HepG2 (cell line): ENCODE measurements at regions not wholly inside any gene's neighbourhood (a gene's known extent, or its start where the extent isn't known, plus 50 kb on each side); places are given as distances from the start of the nearest gene placed in this dataset.

Source experiments
- ARID5B ChIP-seq: IDR thresholded peaks from 2 replicates; pipeline ENCODE4 v1.4.0; 2020; ENCODE audit warnings: mild to moderate bottlenecking, missing genetic modification reagents
- FOSL1 ChIP-seq: sonication (generic); formaldehyde crosslinking; IDR thresholded peaks from 2 replicates; pipeline ENCODE4 v1.9.0; 2021; ENCODE audit warnings: missing genetic modification reagents, borderline replicate concordance
- MXD4 ChIP-seq: IDR thresholded peaks from 2 replicates; pipeline ENCODE4 v1.6.1; 2016; ENCODE audit warnings: mild to moderate bottlenecking, missing biosample characterization, missing genetic modification reagents
- PAXIP1 ChIP-seq: sonication (generic); formaldehyde crosslinking; conservative IDR thresholded peaks from 2 replicates; pipeline ENCODE4 v1.4.0; 2020; ENCODE audit warnings: mild to moderate bottlenecking, missing genetic modification reagents, moderate library complexity
- RFX1 ChIP-seq: fragments of 450-650 bp; IDR thresholded peaks from 2 replicates; pipeline ENCODE4 v1.6.1; 2017
- RFX5 ChIP-seq: IDR thresholded peaks from 2 replicates; pipeline ENCODE4 v1.6.1; 2011; ENCODE audit warnings: low read depth, low read length, improper control_type of control experiment
- SALL1 ChIP-seq: sonication (generic); formaldehyde crosslinking; IDR thresholded peaks from 2 replicates; pipeline ENCODE4 v1.8.0; 2022; ENCODE audit warnings: mild to moderate bottlenecking, missing genetic modification reagents
- SP5 ChIP-seq: IDR thresholded peaks from 2 replicates; pipeline ENCODE4 v1.6.1; 2016; ENCODE audit warnings: low read depth, borderline replicate concordance
- STAG1 ChIP-seq: sonication (generic); formaldehyde crosslinking; IDR thresholded peaks from 2 replicates; pipeline ENCODE4 v1.4.0; 2020; ENCODE audit warnings: missing genetic modification reagents
- ZMYM4 ChIP-seq: sonication (generic); formaldehyde crosslinking; IDR thresholded peaks from 2 replicates; pipeline ENCODE4 v1.8.1; 2023; ENCODE audit warnings: mild to moderate bottlenecking, missing genetic modification reagents
- ZSCAN20 ChIP-seq: sonication (generic); formaldehyde crosslinking; IDR thresholded peaks from 2 replicates; pipeline ENCODE4 v1.4.0; 2020; ENCODE audit warnings: missing genetic modification reagents, mild to moderate bottlenecking, borderline replicate concordance
- TF ChIP-seq, protein P1 (sequence below): sonication (generic); formaldehyde crosslinking; IDR thresholded peaks from 2 replicates; pipeline ENCODE4 v1.5.1; 2020; ENCODE audit warnings: mild to moderate bottlenecking, missing genetic modification reagents, borderline replicate concordance
- TF ChIP-seq, protein P2 (sequence below): IDR thresholded peaks from 2 replicates; pipeline ENCODE4 v1.6.1; 2018; ENCODE audit warnings: missing genetic modification reagents, mild to moderate bottlenecking, missing compliant biosample characterization
- TF ChIP-seq, protein P3 (sequence below): fragments of 450-650 bp; IDR thresholded peaks from 2 replicates; pipeline ENCODE4 v1.6.1; 2017

DNA sequence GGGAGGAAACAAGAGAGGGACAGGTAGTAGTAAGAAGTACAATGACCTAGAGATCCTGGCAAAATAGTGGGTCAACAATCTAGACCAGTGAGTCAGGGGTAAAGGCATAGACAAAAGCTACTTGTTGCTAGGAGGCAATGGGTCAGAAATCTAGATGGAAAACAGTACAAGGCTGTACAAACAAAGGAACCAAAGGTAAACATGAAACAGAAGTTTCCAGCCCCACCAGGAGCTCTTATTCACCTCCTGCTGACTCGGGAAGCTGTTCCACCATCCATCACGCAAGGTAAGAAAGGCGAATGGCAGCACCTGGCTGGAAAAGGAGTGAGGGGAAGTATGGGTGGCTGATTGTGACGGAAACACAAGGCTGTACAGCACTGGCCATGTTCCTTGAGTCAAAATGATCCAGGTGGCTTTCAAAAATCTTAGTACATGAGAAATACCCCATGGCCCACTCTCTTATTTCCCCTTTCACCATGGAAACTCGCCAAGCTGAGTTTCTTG, 70.5 kb upstream of the RAI14 start (continued):
- TF ChIP-seq PAXIP1, result peak; percentile 64
- TF ChIP-seq STAG1 (CRISPR knock-in tag), result 0 out of 2 replicates have a peak, but pooled peaks have one; percentile 2
- peak; percentile 78 for TF ChIP-seq RFX1
- TF ChIP-seq SALL1, result peak; percentile 58
- 0 out of 2 replicates have a peak, but pooled peaks have one; percentile 20 for TF ChIP-seq ZMYM4 (CRISPR knock-in tag)
- TF ChIP-seq RFX5, result peak; percentile 49; the same call in 1 of the 2 replicates
- TF ChIP-seq MXD4 (CRISPR knock-in tag), result no peak
- TF ChIP-seq, protein P1, sequence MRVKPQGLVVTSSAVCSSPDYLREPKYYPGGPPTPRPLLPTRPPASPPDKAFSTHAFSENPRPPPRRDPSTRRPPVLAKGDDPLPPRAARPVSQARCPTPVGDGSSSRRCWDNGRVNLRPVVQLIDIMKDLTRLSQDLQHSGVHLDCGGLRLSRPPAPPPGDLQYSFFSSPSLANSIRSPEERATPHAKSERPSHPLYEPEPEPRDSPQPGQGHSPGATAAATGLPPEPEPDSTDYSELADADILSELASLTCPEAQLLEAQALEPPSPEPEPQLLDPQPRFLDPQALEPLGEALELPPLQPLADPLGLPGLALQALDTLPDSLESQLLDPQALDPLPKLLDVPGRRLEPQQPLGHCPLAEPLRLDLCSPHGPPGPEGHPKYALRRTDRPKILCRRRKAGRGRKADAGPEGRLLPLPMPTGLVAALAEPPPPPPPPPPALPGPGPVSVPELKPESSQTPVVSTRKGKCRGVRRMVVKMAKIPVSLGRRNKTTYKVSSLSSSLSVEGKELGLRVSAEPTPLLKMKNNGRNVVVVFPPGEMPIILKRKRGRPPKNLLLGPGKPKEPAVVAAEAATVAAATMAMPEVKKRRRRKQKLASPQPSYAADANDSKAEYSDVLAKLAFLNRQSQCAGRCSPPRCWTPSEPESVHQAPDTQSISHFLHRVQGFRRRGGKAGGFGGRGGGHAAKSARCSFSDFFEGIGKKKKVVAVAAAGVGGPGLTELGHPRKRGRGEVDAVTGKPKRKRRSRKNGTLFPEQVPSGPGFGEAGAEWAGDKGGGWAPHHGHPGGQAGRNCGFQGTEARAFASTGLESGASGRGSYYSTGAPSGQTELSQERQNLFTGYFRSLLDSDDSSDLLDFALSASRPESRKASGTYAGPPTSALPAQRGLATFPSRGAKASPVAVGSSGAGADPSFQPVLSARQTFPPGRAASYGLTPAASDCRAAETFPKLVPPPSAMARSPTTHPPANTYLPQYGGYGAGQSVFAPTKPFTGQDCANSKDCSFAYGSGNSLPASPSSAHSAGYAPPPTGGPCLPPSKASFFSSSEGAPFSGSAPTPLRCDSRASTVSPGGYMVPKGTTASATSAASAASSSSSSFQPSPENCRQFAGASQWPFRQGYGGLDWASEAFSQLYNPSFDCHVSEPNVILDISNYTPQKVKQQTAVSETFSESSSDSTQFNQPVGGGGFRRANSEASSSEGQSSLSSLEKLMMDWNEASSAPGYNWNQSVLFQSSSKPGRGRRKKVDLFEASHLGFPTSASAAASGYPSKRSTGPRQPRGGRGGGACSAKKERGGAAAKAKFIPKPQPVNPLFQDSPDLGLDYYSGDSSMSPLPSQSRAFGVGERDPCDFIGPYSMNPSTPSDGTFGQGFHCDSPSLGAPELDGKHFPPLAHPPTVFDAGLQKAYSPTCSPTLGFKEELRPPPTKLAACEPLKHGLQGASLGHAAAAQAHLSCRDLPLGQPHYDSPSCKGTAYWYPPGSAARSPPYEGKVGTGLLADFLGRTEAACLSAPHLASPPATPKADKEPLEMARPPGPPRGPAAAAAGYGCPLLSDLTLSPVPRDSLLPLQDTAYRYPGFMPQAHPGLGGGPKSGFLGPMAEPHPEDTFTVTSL (CRISPR knock-in tag), result peak; percentile 58; the same call in 1 of the 2 replicates
- TF ChIP-seq SP5 (CRISPR knock-in tag), result peak; percentile 23; the same call in 1 of the 2 replicates
- TF ChIP-seq, protein P2, sequence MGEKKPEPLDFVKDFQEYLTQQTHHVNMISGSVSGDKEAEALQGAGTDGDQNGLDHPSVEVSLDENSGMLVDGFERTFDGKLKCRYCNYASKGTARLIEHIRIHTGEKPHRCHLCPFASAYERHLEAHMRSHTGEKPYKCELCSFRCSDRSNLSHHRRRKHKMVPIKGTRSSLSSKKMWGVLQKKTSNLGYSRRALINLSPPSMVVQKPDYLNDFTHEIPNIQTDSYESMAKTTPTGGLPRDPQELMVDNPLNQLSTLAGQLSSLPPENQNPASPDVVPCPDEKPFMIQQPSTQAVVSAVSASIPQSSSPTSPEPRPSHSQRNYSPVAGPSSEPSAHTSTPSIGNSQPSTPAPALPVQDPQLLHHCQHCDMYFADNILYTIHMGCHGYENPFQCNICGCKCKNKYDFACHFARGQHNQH (CRISPR knock-in tag), result 0 out of 2 replicates have a peak, but pooled peaks have one; percentile 20
- 0 out of 2 replicates have a peak, but pooled peaks have one; percentile 45 for TF ChIP-seq ZSCAN20 (CRISPR knock-in tag)
- TF ChIP-seq, protein P3, sequence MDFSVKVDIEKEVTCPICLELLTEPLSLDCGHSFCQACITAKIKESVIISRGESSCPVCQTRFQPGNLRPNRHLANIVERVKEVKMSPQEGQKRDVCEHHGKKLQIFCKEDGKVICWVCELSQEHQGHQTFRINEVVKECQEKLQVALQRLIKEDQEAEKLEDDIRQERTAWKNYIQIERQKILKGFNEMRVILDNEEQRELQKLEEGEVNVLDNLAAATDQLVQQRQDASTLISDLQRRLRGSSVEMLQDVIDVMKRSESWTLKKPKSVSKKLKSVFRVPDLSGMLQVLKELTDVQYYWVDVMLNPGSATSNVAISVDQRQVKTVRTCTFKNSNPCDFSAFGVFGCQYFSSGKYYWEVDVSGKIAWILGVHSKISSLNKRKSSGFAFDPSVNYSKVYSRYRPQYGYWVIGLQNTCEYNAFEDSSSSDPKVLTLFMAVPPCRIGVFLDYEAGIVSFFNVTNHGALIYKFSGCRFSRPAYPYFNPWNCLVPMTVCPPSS, result no peak
- peak; percentile 74 for TF ChIP-seq ARID5B (CRISPR knock-in tag)
- 0 out of 2 replicates have a peak, but pooled peaks have one; percentile 18 for TF ChIP-seq FOSL1
